Endothelial cell of umbilical vein (primary cell): ENCODE measurements at regions not wholly inside any gene's neighbourhood (a gene's known extent, or its start where the extent isn't known, plus 50 kb on each side); places are given as distances from the start of the nearest gene placed in this dataset.

Experiments used
- BruUV-seq: library from RNA; stranded (reverse); fragments of 400-500 nt; replicated peaks from 2 replicates; lab custom pipeline; 2021; lab: Mats Ljungman, UMichigan
- CTCF ChIA-PET: fragments of 300-600, 350-600 bp; sonication (Branson Sonifier 250); formaldehyde crosslinking; loops from one replicate; lab custom pipeline; 2021; ENCODE audit warnings: antibody characterized with exemption, inconsistent platforms; lab: Charles Lee
- POLR2A ChIA-PET: fragments of 300-600, 350-600 bp; sonication (Branson Sonifier 250); formaldehyde crosslinking; loops from one replicate; lab custom pipeline; 2021; ENCODE audit warnings: antibody characterized with exemption, inconsistent platforms; lab: Charles Lee
- DNase-seq: peaks from one replicate; pipeline ENCODE4 v3.0.0-alpha.2; 2011; ENCODE audit warnings: low read depth, low spot score
- FAIRE-seq: peaks from 2 replicates; lab custom pipeline; 2011; peaks lifted over from hg19 to GRCh38; lab: Jason Lieb, UNC
- H2AFZ ChIP-seq: 2 replicates; pipeline ENCODE4 v1.6.0; 2012; ENCODE audit warnings: low read depth, low read length, control low read depth, inconsistent platforms
- H3K27ac ChIP-seq: 2 replicates; pipeline ENCODE4 v1.5.1; 2011; ENCODE audit warnings: low read depth, mild to moderate bottlenecking, control low read depth, low read length, moderate library complexity; ENCODE audit not compliant: insufficient read depth
- H3K27me3 ChIP-seq, 2 experiments: 2 replicates each; pipeline versions ENCODE4 v1.6.0 to v1.6.1; 2011; ENCODE audit warnings: low read length in 2 of 2, mixed read lengths in 1 of 2; ENCODE audit not compliant: control insufficient read depth in 2 of 2, insufficient read depth in 2 of 2
- H3K36me3 ChIP-seq, 2 experiments: 2 replicates in 1 of 2; 3 replicates in 1 of 2; pipeline ENCODE4 v1.5.1; 2011; ENCODE audit warnings: low read length in 2 of 2, mild to moderate bottlenecking in 1 of 2, moderate library complexity in 1 of 2; ENCODE audit not compliant: control insufficient read depth in 2 of 2, insufficient read depth in 2 of 2; ENCODE audit errors: extremely low read depth in 1 of 2
- H3K4me1 ChIP-seq: 3 replicates; pipeline ENCODE4 v1.5.1; 2011; ENCODE audit warnings: mild to moderate bottlenecking, low read length; ENCODE audit not compliant: control insufficient read depth, insufficient read depth; ENCODE audit errors: extremely low read depth
- H3K4me2 ChIP-seq: 2 replicates; pipeline ENCODE4 v1.6.1; 2011; ENCODE audit warnings: low read length, control low read depth, mixed read lengths; ENCODE audit not compliant: insufficient read depth
- H3K4me3 ChIP-seq, 3 experiments: fragments of 200-600 bp in 1 of 3; sonication (generic), shearing (Covaris generic) in 1 of 3; replicated peaks in 1 of 3; 2 replicates each; pipeline ENCODE4 v1.5.1; 2011 to 2016; ENCODE audit warnings: control low read depth in 3 of 3, low read length in 3 of 3, mild to moderate bottlenecking in 2 of 3, inconsistent platforms in 1 of 3, low read depth in 1 of 3, moderate library complexity in 1 of 3; ENCODE audit not compliant: insufficient read depth in 1 of 3
- H3K79me2 ChIP-seq: 2 replicates; pipeline ENCODE4 v1.6.0; 2012; ENCODE audit warnings: low read length, inconsistent platforms; ENCODE audit not compliant: control insufficient read depth, insufficient read depth
- H3K9ac ChIP-seq: replicated peaks from 2 replicates; pipeline ENCODE3; 2011; ENCODE audit warnings: low read length, control low read depth; ENCODE audit not compliant: insufficient read depth; ENCODE audit errors: extremely low read depth
- H3K9me1 ChIP-seq: replicated peaks from 3 replicates; pipeline ENCODE4 v1.6.0; 2011; ENCODE audit warnings: mild to moderate bottlenecking, low read length; ENCODE audit not compliant: control insufficient read depth, insufficient read depth; ENCODE audit errors: extremely low read depth
- H3K9me3 ChIP-seq: replicated peaks from 2 replicates; pipeline ENCODE4 v1.5.1; 2012; ENCODE audit warnings: low read length, inconsistent platforms; ENCODE audit not compliant: control insufficient read depth, insufficient read depth
- H4K20me1 ChIP-seq: replicated peaks from 2 replicates; pipeline ENCODE3; 2011; ENCODE audit warnings: mild to moderate bottlenecking, low read length; ENCODE audit not compliant: control insufficient read depth, insufficient read depth; ENCODE audit errors: extremely low read depth
- EZH2 ChIP-seq: IDR thresholded peaks from 2 replicates; pipeline ENCODE4 v1.6.1; 2012; ENCODE audit warnings: borderline replicate concordance, low read depth, mild to moderate bottlenecking, moderate library complexity, low read length, inconsistent platforms; ENCODE audit not compliant: severe bottlenecking
- FOS ChIP-seq: IDR thresholded peaks from 2 replicates; pipeline ENCODE4 v1.6.1; 2011; ENCODE audit warnings: mild to moderate bottlenecking, low read length, moderate library complexity, borderline replicate concordance; ENCODE audit not compliant: insufficient read depth
- JUN ChIP-seq: IDR thresholded peaks from 2 replicates; pipeline ENCODE4 v1.6.1; 2011; ENCODE audit warnings: borderline replicate concordance, low read depth; ENCODE audit not compliant: insufficient read length, insufficient read depth
- MYC ChIP-seq: IDR thresholded peaks from one replicate; pipeline ENCODE4 v1.6.1; 2011; ENCODE audit warnings: mild to moderate bottlenecking, low read depth, low read length
- POLR2A ChIP-seq: IDR thresholded peaks from 2 replicates; pipeline ENCODE4 v1.6.1; 2012; ENCODE audit warnings: low read depth, mild to moderate bottlenecking, control low read depth, low read length
- POLR2AphosphoS5 ChIP-seq: IDR thresholded peaks from 2 replicates; pipeline ENCODE4 v1.6.1; 2012; ENCODE audit warnings: low read depth, mild to moderate bottlenecking, control low read depth, low read length, moderate library complexity; ENCODE audit not compliant: insufficient read depth
- dilution Hi-C: fragments of 300-500 bp; cut with MboI; formaldehyde crosslinking; loops from one replicate; pipeline ENCODE4 v1.15.0; 2019; ENCODE audit warnings: low sequenced_read_pairs; ENCODE audit not compliant: extremely low pct_ligation_motif_present
- intact Hi-C: fragments of 100-400 bp; cut with micrococcal nuclease; formaldehyde crosslinking; loops from one replicate; pipeline ENCODE4 v1.10.0; 2022
- TF ChIP-seq, protein P1 (sequence below), 2 donors: IDR thresholded peaks; 1 replicate in 1 of 2; 2 replicates in 1 of 2; pipeline ENCODE4 v1.5.1; 2011; ENCODE audit warnings: low read length in 2 of 2, mild to moderate bottlenecking in 2 of 2, moderate library complexity in 2 of 2, control low read depth in 1 of 2, inconsistent platforms in 1 of 2, low read depth in 1 of 2; ENCODE audit not compliant: insufficient read depth in 1 of 2; ENCODE audit errors: extremely low read depth in 1 of 2
- TF ChIP-seq, protein P2 (sequence below): IDR thresholded peaks from 2 replicates; pipeline ENCODE4 v1.6.1; 2011; ENCODE audit not compliant: insufficient read depth, insufficient read length

DNA sequence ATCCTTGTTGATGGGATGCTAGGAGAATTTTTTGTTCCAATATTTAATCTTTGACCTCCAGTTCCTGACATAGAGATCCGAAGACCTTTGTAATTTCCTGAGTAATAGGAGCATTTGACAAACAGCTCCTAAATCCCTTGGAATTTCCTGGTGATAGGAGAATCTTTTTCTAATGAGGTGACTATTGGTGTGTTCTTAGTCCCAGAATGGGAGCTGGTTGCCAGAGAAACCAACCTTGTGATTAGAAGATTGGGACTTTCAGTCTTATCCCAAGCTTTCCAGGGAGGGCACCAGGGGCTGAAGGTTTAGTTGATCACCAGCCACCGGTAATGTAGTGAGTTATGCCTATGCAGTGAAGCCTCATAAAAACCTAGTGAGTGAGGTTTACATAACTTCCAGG is 170.9 kb downstream of the KDM5D start:
- H3K4me2 ChIP-seq = peak overlapping the region; percentile 51
- no peak overlapping the region for H3K9ac ChIP-seq
- H4K20me1 ChIP-seq = no peaks in the 10 kb centered on the region
- no peaks in the 10 kb centered on the region for H3K9me3 ChIP-seq
- dilution Hi-C loops (no loop called here), intact Hi-C loops (no loop called here)
- no peaks in the 10 kb centered on the region for H3K36me3 ChIP-seq
- peaks cover 57% of the 10 kb centered on the region for H3K79me2 ChIP-seq
- TF ChIP-seq MYC = no peak
- no peak for TF ChIP-seq FOS
- TF ChIP-seq JUN = no peak
- no peak for TF ChIP-seq EZH2
- TF ChIP-seq, protein P1, sequence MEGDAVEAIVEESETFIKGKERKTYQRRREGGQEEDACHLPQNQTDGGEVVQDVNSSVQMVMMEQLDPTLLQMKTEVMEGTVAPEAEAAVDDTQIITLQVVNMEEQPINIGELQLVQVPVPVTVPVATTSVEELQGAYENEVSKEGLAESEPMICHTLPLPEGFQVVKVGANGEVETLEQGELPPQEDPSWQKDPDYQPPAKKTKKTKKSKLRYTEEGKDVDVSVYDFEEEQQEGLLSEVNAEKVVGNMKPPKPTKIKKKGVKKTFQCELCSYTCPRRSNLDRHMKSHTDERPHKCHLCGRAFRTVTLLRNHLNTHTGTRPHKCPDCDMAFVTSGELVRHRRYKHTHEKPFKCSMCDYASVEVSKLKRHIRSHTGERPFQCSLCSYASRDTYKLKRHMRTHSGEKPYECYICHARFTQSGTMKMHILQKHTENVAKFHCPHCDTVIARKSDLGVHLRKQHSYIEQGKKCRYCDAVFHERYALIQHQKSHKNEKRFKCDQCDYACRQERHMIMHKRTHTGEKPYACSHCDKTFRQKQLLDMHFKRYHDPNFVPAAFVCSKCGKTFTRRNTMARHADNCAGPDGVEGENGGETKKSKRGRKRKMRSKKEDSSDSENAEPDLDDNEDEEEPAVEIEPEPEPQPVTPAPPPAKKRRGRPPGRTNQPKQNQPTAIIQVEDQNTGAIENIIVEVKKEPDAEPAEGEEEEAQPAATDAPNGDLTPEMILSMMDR (IDR thresholded peaks at IDR 0.05; ENCODE audit: extremely low read depth in 1 of 2, insufficient read depth in 1 of 2, low read depth in 1 of 2, low read length in 2 of 2) = no peak
- no peak for TF ChIP-seq POLR2AphosphoS5
- TF ChIP-seq POLR2A = no peak
- H3K4me3 ChIP-seq = peak overlapping the region in 1 of 3 experiments; percentile 17
- FAIRE-seq = peak; percentile 73
- H3K27ac ChIP-seq = peak overlapping the region; percentile 23
- CTCF ChIA-PET = no interaction called here
- DNase-seq = peak; percentile 9
- H3K9me1 ChIP-seq = no peaks in the 10 kb centered on the region
- no TSS peak for BruUV-seq
- H3K27me3 ChIP-seq = no peaks in the 10 kb centered on the region
- POLR2A ChIA-PET = no interaction called here
- H2AFZ ChIP-seq = no peak overlapping the region
- peaks cover 17% of the 10 kb centered on the region for H3K4me1 ChIP-seq

DNA sequence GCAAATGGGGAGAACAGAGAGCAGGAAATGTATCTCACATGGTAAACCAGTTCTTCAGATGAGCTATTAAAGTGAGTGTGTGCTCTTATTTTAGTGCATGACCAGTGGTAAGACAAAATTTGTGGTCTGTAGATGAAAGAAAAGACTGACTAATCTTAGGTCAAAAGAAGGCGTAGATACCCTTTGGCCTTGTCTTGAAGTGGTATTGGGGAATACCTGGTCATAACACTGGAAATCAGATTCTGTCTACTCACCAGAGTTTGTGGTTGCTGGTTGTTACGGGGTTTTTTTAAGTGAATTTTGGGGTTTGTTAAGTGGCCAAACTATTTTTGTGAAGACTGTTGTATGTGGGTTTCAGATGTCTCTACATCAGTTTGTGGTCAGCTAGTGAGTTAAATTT is 173.5 kb downstream of the KDM5D start:
- dilution Hi-C loops = no loop called here
- no peak for FAIRE-seq

More for the DNA sequence above, 173.5 kb downstream of the KDM5D start:
- no peak overlapping the region for H2AFZ ChIP-seq
- no peak overlapping the region for H3K9ac ChIP-seq
- intact Hi-C loops = no loop called here
- H3K27ac ChIP-seq = no peak overlapping the region
- H3K4me3 ChIP-seq = no peak overlapping the region
- H4K20me1 ChIP-seq = no peaks in the 10 kb centered on the region
- H3K27me3 ChIP-seq = no peaks in the 10 kb centered on the region
- no peaks in the 10 kb centered on the region for H3K36me3 ChIP-seq
- H3K4me1 ChIP-seq = peaks cover 23% of the 10 kb centered on the region
- BruUV-seq = no TSS peak
- H3K9me1 ChIP-seq = no peaks in the 10 kb centered on the region
- ChIA-PET CTCF (no interaction called here), POLR2A (no interaction called here)
- peaks cover 66% of the 10 kb centered on the region for H3K79me2 ChIP-seq
- no peak for DNase-seq
- TF ChIP-seq, protein P2, sequence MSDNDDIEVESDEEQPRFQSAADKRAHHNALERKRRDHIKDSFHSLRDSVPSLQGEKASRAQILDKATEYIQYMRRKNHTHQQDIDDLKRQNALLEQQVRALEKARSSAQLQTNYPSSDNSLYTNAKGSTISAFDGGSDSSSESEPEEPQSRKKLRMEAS = no peak
- no peaks in the 10 kb centered on the region for H3K9me3 ChIP-seq
- H3K4me2 ChIP-seq = no peak overlapping the region
